Thymus (tissue), 11 donors: ENCODE measurements at regions not wholly inside any gene's neighbourhood (a gene's known extent, or its start where the extent isn't known, plus 50 kb on each side); places are given as distances from the start of the nearest gene placed in this dataset.

ENCODE experiments used
- DNase-seq, 9 donors: peaks; one replicate each; pipeline ENCODE4 v3.0.0-alpha.2; 2013; ENCODE audit warnings: low spot score in 9 of 9, low read depth in 6 of 9, missing footprints in 1 of 9
- H3K27ac ChIP-seq, 2 donors: one replicate each; pipeline ENCODE4 v1.5.1; 2013; ENCODE audit warnings: control low read depth in 1 of 2, low read depth in 1 of 2, low read length in 1 of 2, mild to moderate bottlenecking in 1 of 2, moderate library complexity in 1 of 2
- H3K27me3 ChIP-seq, 2 donors: one replicate each; pipeline ENCODE4 v1.5.1; 2013; ENCODE audit warnings: low read length in 1 of 2; ENCODE audit not compliant: control insufficient read depth in 2 of 2, insufficient read depth in 1 of 2
- H3K36me3 ChIP-seq, 2 donors: one replicate each; pipeline ENCODE4 v1.5.1; 2013; ENCODE audit warnings: low read length in 1 of 2, mild to moderate bottlenecking in 1 of 2, moderate library complexity in 1 of 2; ENCODE audit not compliant: control insufficient read depth in 2 of 2, insufficient read depth in 2 of 2
- H3K4me1 ChIP-seq, 2 donors: one replicate each; pipeline ENCODE4 v1.5.1; 2013; ENCODE audit warnings: low read length in 2 of 2; ENCODE audit not compliant: control insufficient read depth in 2 of 2, insufficient read depth in 2 of 2
- H3K4me3 ChIP-seq, 2 donors: one replicate each; pipeline ENCODE4 v1.5.1; 2013; ENCODE audit warnings: low read length in 2 of 2, control low read depth in 1 of 2, mild to moderate bottlenecking in 1 of 2
- H3K9me3 ChIP-seq, 2 donors: one replicate each; pipeline ENCODE4 v1.5.1; 2013; ENCODE audit warnings: low read length in 1 of 2, mild to moderate bottlenecking in 1 of 2; ENCODE audit not compliant: control insufficient read depth in 2 of 2, insufficient read depth in 1 of 2
- WGBS: extraction: QIAGEN DNeasy Blood & Tissue Kit; methylation state at CpG from one replicate; pipeline ENCODE4 v1.1.7; 2013; 5-methylcytosine and 5-hydroxymethylcytosine counted together
- donor health status: healthy.

GRCh38 chr2:176514805-176515500 is 245.7 kb downstream of the MTX2 start:
- H3K4me3 ChIP-seq, result no peak overlapping the region
- DNase-seq, result no peak
- no peak overlapping the region for H3K27ac ChIP-seq
- H3K9me3 ChIP-seq, result no peaks in the 10 kb centered on the region
- H3K27me3 ChIP-seq, result peaks cover 2% of the 10 kb centered on the region in 2 donors
- H3K36me3 ChIP-seq, result no peaks in the 10 kb centered on the region
- WGBS, result 97% methylated on average over 6 of the region's 6 CpGs
- H3K4me1 ChIP-seq, result peaks cover 10 to 14% of the 10 kb centered on the region in 2 donors

- H3K4me3 ChIP-seq, result no peak overlapping the region
- peaks cover 10 to 14% of the 10 kb centered on the region in 2 donors for H3K4me1 ChIP-seq
- no peaks in the 10 kb centered on the region for H3K36me3 ChIP-seq
- H3K27me3 ChIP-seq, result peaks cover 2% of the 10 kb centered on the region in 2 donors
- peak overlapping the region in 1 of 2 donors; percentile 47 for H3K27ac ChIP-seq
- peak in 8 of 9 donors; percentile 39 to 90 (median 74) for DNase-seq
- WGBS, result 0% methylated on average over 1 of the region's 1 CpG
- H3K9me3 ChIP-seq, result no peaks in the 10 kb centered on the region
Observed at GRCh38 chr2:176516051-176516602, 246.9 kb downstream of the MTX2 start.

DNA sequence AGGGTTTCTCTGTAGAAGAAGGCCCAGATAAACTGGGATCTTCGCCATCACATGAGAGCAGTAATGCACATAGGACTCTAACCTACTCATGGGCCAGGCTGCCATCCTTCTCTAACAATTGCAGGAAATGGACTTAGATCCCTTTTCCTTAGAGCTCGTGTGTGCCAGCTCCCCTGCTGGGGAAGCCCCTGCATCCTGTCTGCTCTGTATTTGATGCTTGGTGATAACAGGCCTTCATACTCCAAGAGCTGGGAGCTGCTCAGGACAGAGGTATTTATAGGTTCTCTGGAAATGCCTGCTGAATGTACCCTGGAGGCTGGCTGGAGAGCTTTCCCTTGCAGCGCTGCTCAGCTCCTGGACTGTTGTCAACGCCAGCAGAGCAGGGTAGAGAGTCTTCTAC is 249.6 kb downstream of the MTX2 start:
- DNase-seq, result no peak
- peaks cover 10 to 14% of the 10 kb centered on the region in 2 donors for H3K4me1 ChIP-seq
- 84% methylated on average over 4 of the region's 4 CpGs for WGBS
- H3K36me3 ChIP-seq, result no peaks in the 10 kb centered on the region
- H3K9me3 ChIP-seq, result no peaks in the 10 kb centered on the region
- peaks cover 2% of the 10 kb centered on the region in 2 donors for H3K27me3 ChIP-seq
- no peak overlapping the region for H3K4me3 ChIP-seq
- no peak overlapping the region for H3K27ac ChIP-seq

DNA sequence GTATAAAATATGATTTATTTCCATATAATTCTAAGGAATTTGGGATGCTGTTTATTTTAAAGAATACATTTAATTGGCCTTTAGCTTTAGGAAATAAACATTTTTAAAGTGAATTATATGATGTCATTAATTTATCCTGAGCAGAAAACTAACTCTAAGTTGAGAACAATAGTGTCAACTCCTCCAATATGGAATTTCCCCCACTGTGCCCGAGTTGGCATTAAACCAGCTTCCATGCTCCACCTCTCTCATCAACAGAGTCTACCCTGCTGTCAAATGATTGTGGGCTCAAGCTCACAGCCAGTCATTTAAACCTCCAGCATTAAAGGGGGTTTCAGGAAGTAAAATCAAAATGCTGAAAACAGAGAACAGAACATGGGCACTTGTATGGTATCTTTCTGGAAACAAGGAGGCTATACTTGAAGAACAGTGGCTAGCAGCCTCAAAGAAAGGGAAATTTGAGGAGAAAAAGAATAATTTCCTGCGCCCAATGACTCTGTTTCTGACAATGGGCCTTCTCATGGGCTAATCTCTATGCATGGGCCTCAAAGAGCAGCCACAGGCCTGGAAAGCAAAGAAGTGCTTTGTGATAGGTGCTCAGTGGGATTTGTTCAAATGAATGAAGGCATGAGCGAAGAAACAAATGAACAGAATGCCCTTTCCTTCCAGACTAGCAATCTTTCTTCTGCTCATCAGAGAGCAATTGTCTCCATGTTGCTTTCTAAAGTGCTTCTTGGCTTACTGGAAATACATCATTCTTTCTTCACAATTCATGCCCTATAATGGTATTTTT is 252.8 kb downstream of the MTX2 start:
- no peak overlapping the region for H3K27ac ChIP-seq
- H3K27me3 ChIP-seq, result peaks cover 2% of the 10 kb centered on the region in 2 donors
- no peak for DNase-seq
- H3K9me3 ChIP-seq, result no peaks in the 10 kb centered on the region
- WGBS, result 79% methylated on average over 3 of the region's 3 CpGs
- H3K36me3 ChIP-seq, result no peaks in the 10 kb centered on the region
- H3K4me3 ChIP-seq, result no peak overlapping the region
- H3K4me1 ChIP-seq, result peaks cover 0 to 6% of the 10 kb centered on the region in 2 donors

GRCh38 chr2:176525086-176525485 is 255.8 kb downstream of the MTX2 start:
- H3K4me1 ChIP-seq, result no peaks in the 10 kb centered on the region
- no peaks in the 10 kb centered on the region for H3K36me3 ChIP-seq
- H3K9me3 ChIP-seq, result no peaks in the 10 kb centered on the region
- no peak overlapping the region for H3K4me3 ChIP-seq
- H3K27ac ChIP-seq, result no peak overlapping the region
- DNase-seq, result no peak
- 94% methylated on average over 2 of the region's 2 CpGs for WGBS
- peaks cover 0 to 5% of the 10 kb centered on the region in 2 donors for H3K27me3 ChIP-seq

- H3K27me3 ChIP-seq, result peaks cover 0 to 5% of the 10 kb centered on the region in 2 donors
- no peak for DNase-seq
- H3K27ac ChIP-seq, result no peak overlapping the region
- H3K36me3 ChIP-seq, result no peaks in the 10 kb centered on the region
- H3K4me1 ChIP-seq, result no peaks in the 10 kb centered on the region
- 98% methylated on average over 6 of the region's 6 CpGs for WGBS
- H3K4me3 ChIP-seq, result no peak overlapping the region
- no peaks in the 10 kb centered on the region for H3K9me3 ChIP-seq
Observed at GRCh38 chr2:176526995-176527901, 258.0 kb downstream of the MTX2 start.

DNA sequence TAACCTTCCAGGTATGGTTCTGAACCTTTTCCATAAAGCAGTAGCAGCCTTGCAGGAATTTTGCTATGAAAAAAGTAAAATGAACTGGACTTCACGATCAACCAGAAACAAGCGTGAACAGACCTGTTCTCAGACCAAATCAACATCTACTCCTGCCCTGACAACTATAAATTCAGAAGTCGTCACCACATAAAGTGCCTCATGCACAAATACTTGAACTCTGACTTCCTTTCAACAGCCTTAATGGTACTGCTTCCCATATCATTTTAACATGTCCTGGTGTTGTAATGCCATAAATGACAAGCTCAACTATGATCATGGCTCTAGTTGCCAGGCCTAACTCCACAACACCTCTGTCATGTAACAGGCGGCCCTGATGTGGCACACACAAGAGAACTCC is 262.4 kb downstream of the MTX2 start:
- H3K4me1 ChIP-seq, result no peaks in the 10 kb centered on the region
- peaks cover 0 to 5% of the 10 kb centered on the region in 2 donors for H3K27me3 ChIP-seq
- no peaks in the 10 kb centered on the region for H3K36me3 ChIP-seq
- DNase-seq, result no peak
- no peak overlapping the region for H3K4me3 ChIP-seq
- 83% methylated on average over 4 of the region's 4 CpGs for WGBS
- H3K27ac ChIP-seq, result no peak overlapping the region
- no peaks in the 10 kb centered on the region for H3K9me3 ChIP-seq

DNA sequence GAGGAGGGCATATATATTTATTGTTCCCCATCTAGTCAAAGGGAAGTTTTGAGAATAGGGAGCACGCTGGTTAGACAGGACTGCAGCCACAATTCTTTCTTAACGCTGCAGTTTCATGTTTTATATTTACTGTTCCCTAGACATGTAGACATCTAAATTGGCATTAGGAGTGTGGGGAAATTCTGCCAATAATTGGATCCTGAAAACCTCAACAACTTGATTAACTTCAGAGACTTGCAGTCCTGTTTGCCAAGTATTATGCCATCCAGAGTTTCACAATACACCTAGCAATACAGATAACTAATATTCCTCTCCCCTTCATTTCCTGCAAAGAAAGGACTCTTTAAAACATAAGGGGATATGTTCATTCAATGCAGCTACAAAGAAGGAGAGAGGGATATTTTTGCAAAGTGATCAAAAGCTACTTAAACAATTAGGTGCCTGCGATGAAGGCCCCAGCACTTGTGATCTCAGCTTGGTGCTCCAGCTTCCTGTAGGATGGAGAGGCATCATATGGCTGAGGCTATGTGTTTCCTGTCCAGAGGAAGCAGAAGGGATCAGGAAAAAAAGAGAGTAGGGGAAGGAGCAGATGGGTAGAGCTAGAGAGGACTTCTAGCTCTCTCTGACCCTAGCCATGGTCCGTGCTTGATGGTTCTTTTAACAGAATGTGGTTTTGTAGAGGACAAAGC is 264.4 kb downstream of the MTX2 start:
- DNase-seq, result no peak
- Histone ChIP-seq H3K27me3 (no peaks in the 10 kb centered on the region), H3K4me1 (no peaks in the 10 kb centered on the region), H3K36me3 (no peaks in the 10 kb centered on the region), H3K4me3 (no peak overlapping the region), H3K9me3 (no peaks in the 10 kb centered on the region), H3K27ac (no peak overlapping the region)
- 94% methylated on average over 4 of the region's 4 CpGs for WGBS
